HG02759 (cell line): ENCODE measurements at regions not wholly inside any gene's neighbourhood (a gene's known extent, or its start where the extent isn't known, plus 50 kb on each side); places are given as distances from the start of the nearest gene placed in this dataset.
A peak's percentile ranks its signal among the peaks of the same experiment; 100 is the strongest.
"Not testable (repeated sequence)": the region's sequence is repeated elsewhere in the genome, so short reads cannot be mapped to it uniquely, and the experiment has no call there.

Experiments
- ATAC-seq: cut with Tn5 transposase; IDR thresholded peaks from one replicate; pipeline ENCODE4 v1.9.1; 2021; ENCODE audit warnings: mild to moderate bottlenecking, moderate library complexity; ENCODE audit not compliant: unreplicated experiment

GRCh38 chr12:94816746-94817145 lies 166.4 kb upstream of the TMCC3 start:
- ATAC-seq, result not testable (repeated sequence)

DNA sequence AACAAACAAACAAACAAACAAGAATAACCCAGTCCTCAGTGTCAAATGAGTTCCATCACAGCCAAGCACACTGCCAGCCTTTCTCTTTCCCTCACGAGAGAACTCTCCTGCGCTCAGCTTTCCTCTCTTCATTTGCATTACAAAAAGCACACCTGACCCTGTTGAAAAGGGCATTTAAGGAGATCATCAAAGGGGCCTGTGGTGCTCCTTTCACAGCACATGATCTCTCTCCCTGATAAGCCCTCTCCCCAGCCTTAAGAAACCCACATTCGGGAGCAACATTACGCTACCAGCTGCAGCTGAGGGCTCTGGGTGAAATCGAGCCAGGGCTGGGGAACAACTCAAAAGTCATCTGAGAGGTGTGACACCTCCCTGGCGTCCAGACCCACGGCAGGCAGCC lies 165.6 kb upstream of the TMCC3 start:
- ATAC-seq, result no peak

GRCh38 chr12:94815450-94815849 lies 165.1 kb upstream of the TMCC3 start:
- ATAC-seq, result no peak

DNA sequence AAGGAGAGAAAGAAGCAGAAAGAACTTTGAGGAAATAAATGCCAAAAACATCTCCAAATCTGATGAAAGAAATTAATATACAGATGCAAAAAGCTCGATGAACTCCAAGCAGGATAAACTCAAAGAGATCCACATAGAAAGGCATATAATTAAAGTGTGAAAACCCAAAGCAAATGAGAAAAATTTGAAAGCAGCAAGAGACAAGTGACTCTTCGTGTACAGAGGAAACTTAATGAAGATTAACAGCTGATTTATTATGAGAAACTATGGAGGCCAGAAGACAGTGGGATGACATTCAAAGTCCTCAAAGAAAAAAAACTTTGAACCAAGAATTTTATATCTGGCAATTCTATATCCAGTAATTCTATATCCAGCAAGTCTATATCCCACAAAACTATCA lies 163.0 kb upstream of the TMCC3 start:
- no peak for ATAC-seq

- peak; percentile 63 for ATAC-seq
Measured at GRCh38 chr12:94812345-94812744, 162.0 kb upstream of the TMCC3 start.

DNA sequence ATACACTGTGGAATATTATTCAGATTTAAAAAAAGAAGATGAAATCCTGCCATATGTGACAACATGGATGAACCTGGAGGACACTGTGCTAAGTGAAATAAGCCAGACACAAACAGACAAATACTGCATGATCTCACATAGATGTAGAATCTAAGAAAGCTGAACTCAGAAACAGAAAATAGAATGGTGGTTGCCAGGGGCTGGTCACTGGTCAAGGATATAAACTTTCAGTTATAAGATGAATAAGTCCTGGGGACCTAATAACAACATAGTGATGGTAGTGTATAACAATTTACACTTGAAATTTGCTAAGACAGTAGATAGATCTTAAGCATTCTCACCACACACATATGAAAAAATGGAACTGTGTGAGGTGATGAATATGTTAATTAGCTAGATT lies 161.3 kb upstream of the TMCC3 start:
- no peak for ATAC-seq

- no peak for ATAC-seq
Measured at GRCh38 chr12:94807951-94808350, 157.6 kb upstream of the TMCC3 start.

DNA sequence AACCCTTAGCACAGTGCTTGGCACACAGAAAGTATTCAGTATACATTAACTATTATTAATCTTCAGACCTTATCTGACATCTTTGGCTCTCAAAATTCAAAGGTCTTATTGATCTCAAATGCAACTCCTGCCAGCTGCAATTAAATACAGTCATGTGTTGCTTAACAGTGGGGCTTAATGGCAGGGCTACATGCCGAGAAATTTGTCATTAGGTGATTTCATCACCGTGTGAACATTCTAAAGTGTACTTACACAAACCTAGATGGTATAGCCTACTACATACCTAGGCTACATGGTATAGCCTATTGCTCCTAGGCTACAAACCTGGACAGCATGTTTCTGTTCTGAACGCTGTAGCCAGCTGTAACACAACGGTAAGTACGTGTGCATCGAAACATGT lies 156.3 kb upstream of the TMCC3 start:
- no peak for ATAC-seq

DNA sequence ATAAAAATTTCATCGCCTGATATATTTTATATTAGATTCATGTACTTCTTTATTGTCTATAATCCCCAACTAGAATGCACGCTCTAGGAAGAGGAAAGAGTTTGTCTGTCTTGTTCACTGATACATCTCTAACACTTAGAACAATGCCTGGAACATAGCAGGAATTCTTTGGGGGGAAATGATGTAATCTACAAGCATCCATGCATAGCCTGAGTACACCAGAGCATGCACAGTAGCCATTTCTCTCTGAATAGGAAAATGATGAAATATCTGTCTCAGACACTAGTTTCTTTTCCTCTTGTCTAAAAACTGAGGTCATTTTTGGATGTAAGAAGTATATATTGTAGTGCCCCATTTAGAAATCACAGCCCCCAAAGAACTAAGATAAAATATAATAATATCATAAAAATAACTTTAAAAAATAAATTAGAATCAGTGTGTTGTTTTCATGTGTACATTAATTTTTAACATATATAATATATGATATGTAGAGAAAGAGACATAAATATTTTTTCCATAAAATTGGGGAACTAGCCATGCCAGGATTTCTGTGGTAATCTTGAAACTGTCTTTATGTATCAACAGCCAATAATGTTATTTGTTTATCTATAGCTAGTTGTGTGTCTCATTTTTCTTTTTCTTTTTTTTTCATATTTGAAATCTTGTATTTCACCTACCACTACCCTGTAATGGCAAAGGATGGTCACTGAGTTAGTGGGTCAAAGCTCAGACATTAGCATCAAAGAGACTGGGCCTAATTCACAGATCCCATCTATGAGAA lies 155.6 kb upstream of the TMCC3 start:
- no peak for ATAC-seq

DNA sequence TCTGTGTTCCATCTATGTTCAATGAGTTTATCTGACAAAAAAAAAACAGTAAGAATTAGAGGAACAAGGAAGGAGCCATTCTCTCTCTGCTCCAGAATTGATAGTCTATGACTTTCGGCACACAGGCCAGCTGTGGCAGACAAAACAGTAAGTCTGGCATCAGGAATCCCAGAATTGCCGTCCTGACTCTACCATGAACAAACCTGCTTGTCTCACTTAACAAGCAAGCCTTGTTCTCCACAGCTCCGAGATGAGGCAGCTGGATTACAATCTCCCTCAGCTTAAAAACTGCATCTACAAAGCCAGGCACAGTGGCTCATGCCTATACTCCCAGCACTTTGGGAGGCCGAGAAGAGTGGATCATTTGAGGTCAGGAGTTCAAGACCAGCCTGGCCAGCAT lies 153.6 kb upstream of the TMCC3 start:
- ATAC-seq, result no peak

DNA sequence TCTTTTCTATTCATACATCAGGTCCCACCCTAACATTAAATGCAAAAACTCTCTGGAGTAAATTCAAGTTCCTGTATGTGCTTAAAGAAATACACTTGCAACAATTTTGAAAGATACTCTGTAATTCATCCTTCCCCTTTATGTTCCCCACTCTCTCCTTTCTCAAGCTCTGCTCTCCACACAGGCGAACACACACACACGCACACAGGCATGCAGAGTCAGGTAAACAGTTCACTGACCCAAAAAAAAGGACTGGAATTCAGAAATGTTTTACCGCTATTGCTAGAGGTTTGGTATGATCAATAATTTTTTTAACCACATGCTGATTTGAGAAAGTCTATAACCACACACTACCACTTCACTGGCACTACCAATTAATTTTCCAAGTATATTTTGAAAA lies 152.4 kb upstream of the TMCC3 start:
- no peak for ATAC-seq

DNA sequence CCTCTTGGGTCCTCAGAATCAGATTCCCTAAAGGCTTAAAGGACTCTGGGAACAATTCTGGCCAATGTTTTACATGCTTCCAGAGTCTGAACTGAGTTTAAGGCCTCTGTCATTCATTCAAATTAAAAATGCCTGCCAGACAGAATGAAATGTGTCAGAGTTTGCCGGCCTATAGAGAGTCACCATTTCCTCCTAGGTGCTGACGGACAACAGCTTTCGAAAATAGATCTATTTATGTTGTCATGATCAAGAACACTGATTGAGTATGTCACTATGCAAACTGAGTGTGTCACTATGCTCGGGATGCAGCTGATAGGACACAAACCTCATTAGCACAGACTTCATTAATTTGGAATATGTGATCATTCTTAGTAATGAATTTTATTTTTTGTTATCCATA lies 151.4 kb upstream of the TMCC3 start:
- ATAC-seq, result no peak

DNA sequence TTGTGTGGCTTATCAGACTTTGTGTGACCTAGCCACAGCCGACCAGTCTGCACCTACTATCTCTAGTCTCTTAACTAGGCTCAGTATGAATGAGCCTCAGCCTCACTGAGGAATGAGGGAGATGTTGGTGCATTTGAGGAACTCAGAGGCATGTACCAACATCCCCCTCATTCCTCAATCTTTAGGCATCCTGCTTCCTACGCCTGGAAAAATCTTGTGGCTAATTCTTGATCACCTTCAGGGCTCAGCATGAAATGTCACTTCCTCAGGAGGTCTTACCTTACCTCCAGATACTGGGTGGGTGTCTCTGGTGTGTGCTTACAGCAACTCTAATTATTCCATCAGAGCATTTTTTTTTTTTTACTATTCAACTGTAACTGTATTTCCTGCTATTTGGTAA lies 148.8 kb upstream of the TMCC3 start:
- ATAC-seq, result no peak

GRCh38 chr12:94798113-94798512 lies 147.8 kb upstream of the TMCC3 start:
- ATAC-seq, result no peak

DNA sequence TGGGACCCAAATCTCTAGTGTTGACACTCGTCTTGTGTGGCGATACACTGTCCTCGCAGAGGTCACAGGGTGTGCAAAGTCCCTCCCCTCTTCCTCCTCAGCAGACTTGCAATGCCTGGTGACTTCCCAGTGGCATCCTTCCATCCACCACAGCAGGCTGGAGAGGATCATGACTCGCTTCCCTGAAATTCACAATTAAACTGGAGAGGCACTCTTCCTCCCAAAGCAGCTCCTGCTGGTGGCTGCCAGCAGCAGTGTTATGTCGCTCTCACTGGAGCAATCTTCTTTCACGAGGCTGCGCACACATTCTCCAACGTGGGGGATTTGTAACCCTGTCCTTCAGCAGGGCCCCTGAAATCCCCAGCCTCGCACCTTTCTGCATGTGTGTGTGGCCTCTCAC lies 145.2 kb upstream of the TMCC3 start:
- no peak for ATAC-seq

DNA sequence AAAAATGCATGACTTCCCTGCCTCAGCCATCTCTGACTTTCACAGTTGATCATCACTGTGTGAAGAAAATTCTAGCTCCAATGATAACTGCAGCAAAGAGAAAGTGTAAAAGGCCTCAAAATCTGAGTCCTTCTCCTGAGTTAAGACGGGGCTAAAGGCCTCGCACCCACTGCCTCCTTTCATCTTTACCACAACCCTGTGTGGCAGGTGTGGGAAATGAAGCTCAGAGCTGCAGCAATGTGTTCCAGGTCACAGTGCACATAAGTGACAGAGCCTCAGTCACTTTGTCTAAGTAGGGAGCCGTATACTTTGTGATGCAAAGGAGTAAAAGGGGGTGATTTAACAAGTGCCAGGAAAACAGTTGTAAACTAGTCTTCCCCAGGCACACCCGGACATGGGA lies 144.7 kb upstream of the TMCC3 start:
- no peak for ATAC-seq

- ATAC-seq, result no peak
Measured at GRCh38 chr12:94793191-94793595, 142.8 kb upstream of the TMCC3 start.

DNA sequence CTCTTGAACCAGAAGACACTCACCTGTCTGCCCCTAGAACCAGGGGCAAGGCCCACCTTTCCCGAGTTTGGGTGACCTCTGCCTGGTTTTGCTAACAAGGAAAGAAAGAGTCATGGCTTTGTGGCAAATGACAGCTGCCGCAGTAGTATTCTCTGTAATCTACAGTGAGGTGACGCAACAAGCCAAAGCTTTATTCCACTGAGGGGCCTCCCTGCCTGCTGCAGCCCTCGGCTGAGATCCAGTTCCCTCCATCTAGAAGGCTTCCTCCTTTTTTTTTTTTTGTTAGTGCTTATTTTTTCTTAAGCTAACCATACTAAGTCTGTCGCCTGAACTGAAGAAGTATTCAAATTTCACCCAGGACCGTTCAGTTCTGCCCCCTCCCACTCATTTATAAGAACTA lies 142.3 kb upstream of the TMCC3 start:
- no peak for ATAC-seq

DNA sequence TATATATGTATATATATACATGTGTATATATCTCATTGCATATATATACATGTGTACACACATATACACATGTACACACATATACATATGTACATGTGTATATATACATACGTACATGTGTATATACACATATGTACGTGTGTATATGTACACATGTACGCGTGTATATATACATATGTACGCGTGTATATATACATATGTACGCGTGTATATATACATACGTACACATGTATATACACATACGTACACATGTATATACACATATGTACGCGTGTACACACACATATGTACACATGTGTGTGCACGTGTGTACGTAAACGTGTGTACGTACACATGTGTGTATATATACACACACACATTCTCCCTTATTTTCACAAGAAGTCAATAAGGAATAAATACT lies 141.6 kb upstream of the TMCC3 start:
- ATAC-seq, result no peak

GRCh38 chr12:94790825-94791224 lies 140.5 kb upstream of the TMCC3 start:
- ATAC-seq, result no peak

DNA sequence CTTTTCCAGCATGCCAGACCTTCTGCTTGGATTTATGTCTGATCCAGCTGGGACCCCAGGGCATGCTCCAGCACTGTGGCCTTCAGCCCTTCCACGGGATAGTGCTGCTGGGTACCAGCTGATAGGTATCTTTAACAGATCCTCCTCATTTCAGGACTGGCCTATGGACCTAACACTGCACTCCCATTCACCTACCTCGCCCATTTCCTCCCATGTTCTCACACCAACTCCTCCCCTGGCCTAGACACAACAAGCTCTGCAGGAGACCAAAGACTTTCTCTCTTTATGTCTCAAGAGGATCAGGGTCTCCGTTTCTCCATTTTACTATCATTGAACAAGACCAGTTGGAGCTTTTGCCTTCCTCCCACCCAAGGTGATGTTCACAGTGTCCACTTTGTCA lies 140.0 kb upstream of the TMCC3 start:
- ATAC-seq, result no peak

- ATAC-seq, result no peak
Measured at GRCh38 chr12:94789510-94790225, 139.3 kb upstream of the TMCC3 start.

DNA sequence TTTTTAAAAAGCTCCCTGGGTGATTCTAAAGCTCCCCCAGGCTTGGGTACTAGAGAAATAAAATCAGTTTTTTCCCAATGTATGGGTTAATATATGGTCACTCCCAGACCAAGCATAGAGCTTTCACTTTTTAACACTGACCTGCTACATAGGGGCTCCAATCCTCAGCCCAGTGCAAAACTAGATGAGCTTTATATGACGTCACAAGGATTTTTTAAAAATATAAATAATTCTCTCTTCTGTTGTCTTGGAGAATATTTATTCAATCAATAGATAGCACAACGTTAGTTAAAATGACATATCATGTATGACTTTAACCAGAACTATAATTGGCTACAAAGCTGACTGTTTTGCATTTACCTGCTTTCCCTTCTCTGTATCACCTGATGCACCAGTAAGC lies 137.9 kb upstream of the TMCC3 start:
- no peak for ATAC-seq
